K562 (cell line): ENCODE measurements at regions not wholly inside any gene's neighbourhood (a gene's known extent, or its start where the extent isn't known, plus 50 kb on each side); places are given as distances from the start of the nearest gene placed in this dataset.

Source experiments
- ATAC-seq: fragments of 200-7000 bp; cut with Tn5 transposase; 3 replicates; pipeline ENCODE4 v1.9.1; 2020; ENCODE audit warnings: moderate library complexity
- BruUV-seq: library from RNA; stranded (reverse); fragments of 400-500 nt; replicated peaks from 2 replicates; lab custom pipeline; 2021; lab: Mats Ljungman, UMichigan
- CTCF ChIA-PET: fragments of 300-600 bp; formaldehyde crosslinking; extraction: SDS; loops from one replicate; lab custom pipeline; 2021; ENCODE audit warnings: low intra/inter-chr PET ratio; lab: Yijun Ruan, JAX
- POLR2A ChIA-PET: fragments of 300-600, 350-650 bp; sonication (Branson Sonifier 250); formaldehyde crosslinking; extraction: SDS; loops from one replicate; lab custom pipeline; 2021; ENCODE audit warnings: antibody characterized with exemption, inconsistent platforms; lab: Yijun Ruan, JAX
- DNase-seq, 4 experiments: peaks; one replicate each; pipeline versions ENCODE4 v3.0.0 to v3.0.0-alpha.2; 2011 to 2018; ENCODE audit warnings: low spot score in 3 of 4, mixed read lengths in 3 of 4; ENCODE audit errors: extremely low read depth in 1 of 4
- FAIRE-seq: peaks from 2 replicates; lab custom pipeline; 2011; peaks lifted over from hg19 to GRCh38; lab: Jason Lieb, UNC
- H2AFZ ChIP-seq: 2 replicates; pipeline ENCODE4 v1.6.0; 2011; ENCODE audit warnings: low read depth, low read length, control low read depth, inconsistent platforms
- H3K27ac ChIP-seq: fragments of 200-600 bp; 3 replicates; pipeline ENCODE4 v1.8.0; 2011; ENCODE audit warnings: low read depth, mild to moderate bottlenecking, control low read depth, inconsistent platforms, low read length, moderate library complexity, mixed read lengths; ENCODE audit errors: extremely low read depth
- H3K27me3 ChIP-seq, 2 experiments: fragments of 300-600 bp in 1 of 2; 2 replicates in 1 of 2; 3 replicates in 1 of 2; pipeline versions ENCODE4 v1.6.0 to v1.8.0; 2011; ENCODE audit warnings: inconsistent platforms in 2 of 2, low read length in 2 of 2, mild to moderate bottlenecking in 1 of 2, mixed read lengths in 1 of 2, moderate library complexity in 1 of 2; ENCODE audit not compliant: control insufficient read depth in 2 of 2, insufficient read depth in 2 of 2
- H3K36me3 ChIP-seq: fragments of 300-600 bp; 3 replicates; pipeline ENCODE4 v1.8.0; 2011; ENCODE audit warnings: mild to moderate bottlenecking, low read length, inconsistent platforms; ENCODE audit not compliant: control insufficient read depth, insufficient read depth
- H3K4me1 ChIP-seq, 2 experiments: fragments of 200-600 bp in 1 of 2; replicated peaks in 1 of 2; 2 replicates in 1 of 2; 3 replicates in 1 of 2; pipeline versions ENCODE4 v1.5.1 to v1.8.0; 2011; ENCODE audit warnings: inconsistent platforms in 2 of 2, low read length in 2 of 2, mild to moderate bottlenecking in 1 of 2, mixed read lengths in 1 of 2, moderate library complexity in 1 of 2; ENCODE audit not compliant: control insufficient read depth in 2 of 2, insufficient read depth in 2 of 2
- H3K4me2 ChIP-seq: 2 replicates; pipeline ENCODE4 v1.6.1; 2011; ENCODE audit warnings: low read length, control low read depth, inconsistent platforms, mixed read lengths; ENCODE audit not compliant: insufficient read depth
- H3K4me3 ChIP-seq: fragments of 200-600 bp; sonication (generic), shearing (Covaris generic); 2 replicates; pipeline ENCODE4 v1.5.1; 2016; ENCODE audit warnings: control low read depth, inconsistent platforms
- H3K79me2 ChIP-seq: fragments of 200-600 bp; 3 replicates; pipeline ENCODE4 v1.8.0; 2011; ENCODE audit warnings: low read length, inconsistent platforms; ENCODE audit not compliant: control insufficient read depth, insufficient read depth
- H3K9ac ChIP-seq, 2 experiments: 2 replicates each; pipeline versions ENCODE4 v1.6.0 to v1.6.1; 2011; ENCODE audit warnings: low read depth in 2 of 2, low read length in 2 of 2, control low read depth in 1 of 2, inconsistent platforms in 1 of 2, mild to moderate bottlenecking in 1 of 2, mixed read lengths in 1 of 2; ENCODE audit not compliant: insufficient read depth in 1 of 2
- H3K9me1 ChIP-seq: one replicate; pipeline ENCODE4 v1.6.0; 2011; ENCODE audit warnings: inconsistent platforms, mild to moderate bottlenecking, low read length, moderate library complexity; ENCODE audit not compliant: control insufficient read depth, insufficient read depth
- H3K9me3 ChIP-seq: replicated peaks from 2 replicates; pipeline ENCODE4 v1.5.1; 2011; ENCODE audit warnings: low read depth, low read length, inconsistent platforms; ENCODE audit not compliant: control insufficient read depth, insufficient read depth
- H4K20me1 ChIP-seq: replicated peaks from 2 replicates; pipeline ENCODE4 v1.6.1; 2011; ENCODE audit warnings: low read length, inconsistent platforms, mixed read lengths; ENCODE audit not compliant: control insufficient read depth, insufficient read depth
- BMI1 ChIP-seq: fragments of 150-350 bp; IDR thresholded peaks from 2 replicates; pipeline ENCODE4 v1.6.1; 2014; ENCODE audit warnings: low read length
- CHD1 ChIP-seq: fragments of 200-600 bp; sonication (generic); IDR thresholded peaks from one replicate; pipeline ENCODE4 v1.6.1; 2012; ENCODE audit warnings: mild to moderate bottlenecking, moderate library complexity, low read length, inconsistent platforms
- CHD2 ChIP-seq: IDR thresholded peaks from 2 replicates; pipeline ENCODE4 v1.6.1; 2011; ENCODE audit warnings: low read depth, low read length
- ELF4 ChIP-seq: fragments of 450-650 bp; formaldehyde crosslinking; IDR thresholded peaks from 2 replicates; pipeline ENCODE4 v1.4.0; 2022; ENCODE audit warnings: missing genetic modification characterization
- FOXK1 ChIP-seq: sonication (generic); formaldehyde crosslinking; IDR thresholded peaks from 2 replicates; pipeline ENCODE4 v1.8.0; 2022; ENCODE audit warnings: missing genetic modification reagents, mild to moderate bottlenecking, borderline replicate concordance
- LEF1 ChIP-seq: fragments of 450-650 bp; IDR thresholded peaks from 2 replicates; pipeline ENCODE4 v1.6.1; 2016; ENCODE audit warnings: mild to moderate bottlenecking
- MECOM ChIP-seq: fragments of 250-450 bp; sonication (Bioruptor Pico); IDR thresholded peaks from 2 replicates; pipeline ENCODE4 v1.8.0; 2022; ENCODE audit warnings: inconsistent platforms
- NELFE ChIP-seq: IDR thresholded peaks from 2 replicates; pipeline ENCODE4 v1.6.1; 2011; ENCODE audit warnings: mild to moderate bottlenecking; ENCODE audit not compliant: insufficient read depth, insufficient read length
- RBM34 ChIP-seq: fragments of 200-400 bp; formaldehyde crosslinking; IDR thresholded peaks from 2 replicates; pipeline ENCODE4 v1.6.1; 2018; ENCODE audit warnings: low read length, borderline replicate concordance; ENCODE audit not compliant: insufficient read depth
- SREBF1 ChIP-seq: fragments of 150-350 bp; IDR thresholded peaks from 2 replicates; pipeline ENCODE4 v1.6.1; 2014; ENCODE audit warnings: antibody characterized with exemption, low read depth, low read length, borderline replicate concordance
- TCF7L2 ChIP-seq: fragments of 150-350 bp; IDR thresholded peaks from 2 replicates; pipeline ENCODE4 v1.6.1; 2016; ENCODE audit warnings: low read depth, mild to moderate bottlenecking, low read length, moderate library complexity
- XRCC4 ChIP-seq: IDR thresholded peaks from one replicate; pipeline ENCODE4 v1.6.1; 2011; ENCODE audit not compliant: insufficient read depth, insufficient read length; ENCODE audit errors: extremely low read depth
- YBX1 ChIP-seq: fragments of 450-650 bp; IDR thresholded peaks from 2 replicates; pipeline ENCODE4 v1.7.1; 2016; ENCODE audit warnings: mild to moderate bottlenecking
- ZNF133 ChIP-seq: fragments of 250-450 bp; sonication (Bioruptor Pico); IDR thresholded peaks from 2 replicates; pipeline ENCODE4 v1.4.0; 2020; ENCODE audit warnings: mild to moderate bottlenecking
- ZNF253 ChIP-seq: fragments of 250-450 bp; sonication (Bioruptor Pico); conservative IDR thresholded peaks from 2 replicates; pipeline ENCODE4 v1.6.1; 2021; ENCODE audit warnings: mild to moderate bottlenecking
- ZNF408 ChIP-seq: fragments of 250-450 bp; sonication (Bioruptor Pico); IDR thresholded peaks from 2 replicates; pipeline ENCODE4 v1.4.0; 2020; ENCODE audit warnings: low read depth, mild to moderate bottlenecking, moderate library complexity
- ZNF780A ChIP-seq: fragments of 250-450 bp; sonication (Bioruptor Pico); IDR thresholded peaks from 2 replicates; pipeline ENCODE4 v1.5.0; 2021; ENCODE audit warnings: mild to moderate bottlenecking
- WGBS: fragments of 100-300 bp; shearing (Covaris generic); methylation state at CpG from one replicate; pipeline ENCODE4 v1.1.6; 2016; ENCODE audit warnings: low coverage, mixed read lengths; ENCODE audit not compliant: insufficient coverage; ENCODE audit errors: missing lambda C conversion rate; 5-methylcytosine and 5-hydroxymethylcytosine counted together
- in situ Hi-C: fragments of 300-500 bp; cut with MboI; formaldehyde crosslinking; loops from 4 replicates; pipeline ENCODE4 v1.15.0; 2018; ENCODE audit warnings: inconsistent platforms, mixed read lengths
- intact Hi-C: fragments of 100-400 bp; cut with micrococcal nuclease; formaldehyde crosslinking; loops from 2 replicates; pipeline ENCODE4 v1.14.2; 2022
- TF ChIP-seq, protein P1 (sequence below): fragments of 450-650 bp; formaldehyde crosslinking; IDR thresholded peaks from 2 replicates; pipeline ENCODE4 v1.4.0; 2020; ENCODE audit warnings: mild to moderate bottlenecking, moderate library complexity
- TF ChIP-seq, protein P2 (sequence below), 2 experiments: IDR thresholded peaks in 1 of 2; conservative IDR thresholded peaks in 1 of 2; 2 replicates each; pipeline ENCODE4 v1.6.1; 2016; ENCODE audit warnings: low read depth in 2 of 2, mild to moderate bottlenecking in 1 of 2, missing compliant biosample characterization in 1 of 2, missing genetic modification characterization in 1 of 2, moderate library complexity in 1 of 2

DNA sequence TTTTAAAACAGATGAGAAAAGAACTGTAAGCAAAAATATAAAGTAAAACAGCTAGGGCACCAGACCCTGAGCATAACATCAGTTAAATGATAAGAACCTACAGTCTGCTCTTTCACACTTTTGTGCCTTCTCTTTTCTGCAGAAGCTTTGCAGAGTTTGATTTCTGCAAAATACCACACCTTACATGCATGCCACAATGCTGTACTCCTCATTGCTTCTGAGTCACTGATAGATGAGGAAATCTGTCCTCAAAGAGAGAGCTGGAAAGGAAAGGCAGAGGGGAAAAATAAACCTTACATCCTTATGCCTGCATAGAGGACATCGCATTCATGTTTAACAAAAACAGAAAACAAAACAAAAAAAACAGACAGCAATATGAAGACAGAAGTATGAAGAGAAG is 142.9 kb downstream of the ATPSCKMT start:
- Histone ChIP-seq H3K4me1 (no peaks in the 10 kb centered on the region), H3K9me1 (no peaks in the 10 kb centered on the region), H3K4me2 (no peak overlapping the region), H3K27ac (no peak overlapping the region), H3K4me3 (no peak overlapping the region), H2AFZ (no peak overlapping the region), H3K79me2 (no peaks in the 10 kb centered on the region), H3K27me3 (peaks cover 9 to 27% of the 10 kb centered on the region in 2 experiments; a peak in 4 of 5 replicates), H3K9me3 (no peaks in the 10 kb centered on the region), H3K9ac (no peak overlapping the region), H3K36me3 (no peaks in the 10 kb centered on the region), H4K20me1 (no peaks in the 10 kb centered on the region)
- ATAC-seq (no peak), FAIRE-seq (no peak), DNase-seq (no peak)
- ChIA-PET POLR2A (interaction anchor here (0.9 kb wide), 1 partner anchor 11 kb away, joined by 3 read pairs; no protein-coding TSS in a partner anchor), CTCF (no interaction called here)
- BruUV-seq, result no TSS peak
- intact Hi-C loops (no loop called here), in situ Hi-C loops (no loop called here)
- TF ChIP-seq, protein P1, sequence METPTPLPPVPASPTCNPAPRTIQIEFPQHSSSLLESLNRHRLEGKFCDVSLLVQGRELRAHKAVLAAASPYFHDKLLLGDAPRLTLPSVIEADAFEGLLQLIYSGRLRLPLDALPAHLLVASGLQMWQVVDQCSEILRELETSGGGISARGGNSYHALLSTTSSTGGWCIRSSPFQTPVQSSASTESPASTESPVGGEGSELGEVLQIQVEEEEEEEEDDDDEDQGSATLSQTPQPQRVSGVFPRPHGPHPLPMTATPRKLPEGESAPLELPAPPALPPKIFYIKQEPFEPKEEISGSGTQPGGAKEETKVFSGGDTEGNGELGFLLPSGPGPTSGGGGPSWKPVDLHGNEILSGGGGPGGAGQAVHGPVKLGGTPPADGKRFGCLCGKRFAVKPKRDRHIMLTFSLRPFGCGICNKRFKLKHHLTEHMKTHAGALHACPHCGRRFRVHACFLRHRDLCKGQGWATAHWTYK (CRISPR knock-in tag), result no peak
- TF ChIP-seq LEF1, result no peak
- TF ChIP-seq ZNF780A, result no peak
- TF ChIP-seq ZNF133 (CRISPR knock-in tag), result no peak
- TF ChIP-seq CHD1, result no peak
- no peak for TF ChIP-seq XRCC4
- no peak for TF ChIP-seq ZNF408
- TF ChIP-seq FOXK1 (CRISPR knock-in tag), result no peak
- TF ChIP-seq BMI1, result no peak
- no peak for TF ChIP-seq TCF7L2
- TF ChIP-seq SREBF1, result no peak
- TF ChIP-seq CHD2, result no peak
- TF ChIP-seq, protein P2, sequence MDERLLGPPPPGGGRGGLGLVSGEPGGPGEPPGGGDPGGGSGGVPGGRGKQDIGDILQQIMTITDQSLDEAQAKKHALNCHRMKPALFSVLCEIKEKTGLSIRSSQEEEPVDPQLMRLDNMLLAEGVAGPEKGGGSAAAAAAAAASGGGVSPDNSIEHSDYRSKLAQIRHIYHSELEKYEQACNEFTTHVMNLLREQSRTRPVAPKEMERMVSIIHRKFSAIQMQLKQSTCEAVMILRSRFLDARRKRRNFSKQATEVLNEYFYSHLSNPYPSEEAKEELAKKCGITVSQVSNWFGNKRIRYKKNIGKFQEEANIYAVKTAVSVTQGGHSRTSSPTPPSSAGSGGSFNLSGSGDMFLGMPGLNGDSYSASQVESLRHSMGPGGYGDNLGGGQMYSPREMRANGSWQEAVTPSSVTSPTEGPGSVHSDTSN (CRISPR knock-in tag; IDR thresholded peaks at IDR 0.05; ENCODE audit: low read depth), result no peak
- TF ChIP-seq, protein P2 (tag; conservative IDR thresholded peaks at IDR 0.05; ENCODE audit: low read depth), result no peak
- no peak for TF ChIP-seq ELF4 (CRISPR knock-in tag)
- TF ChIP-seq NELFE, result no peak
- no peak for TF ChIP-seq YBX1
- no peak for TF ChIP-seq RBM34
- no peak for TF ChIP-seq ZNF253 (CRISPR knock-in tag)
- no peak for TF ChIP-seq MECOM
- WGBS, result 0% methylated on average over 1 of the region's 1 CpG
